ES-I3 (cell line): ENCODE measurements at regions not wholly inside any gene's neighbourhood (a gene's known extent, or its start where the extent isn't known, plus 50 kb on each side); places are given as distances from the start of the nearest gene placed in this dataset.
"Not testable (repeated sequence)": the region's sequence is repeated elsewhere in the genome, so short reads cannot be mapped to it uniquely, and the experiment has no call there.

Experiments used
- H3K36me3 ChIP-seq: 2 replicates; pipeline ENCODE4 v1.6.1; 2013; ENCODE audit warnings: mild to moderate bottlenecking, low read length, control low read depth, moderate library complexity; ENCODE audit not compliant: insufficient read depth
- H3K4me1 ChIP-seq: 2 replicates; pipeline ENCODE4 v1.6.1; 2013; ENCODE audit warnings: mild to moderate bottlenecking, control low read depth, low read length; ENCODE audit not compliant: insufficient read depth
- H3K9ac ChIP-seq: 2 replicates; pipeline ENCODE4 v1.6.1; 2013; ENCODE audit warnings: low read depth, mild to moderate bottlenecking, low read length, moderate library complexity
- H3K9me3 ChIP-seq: 2 replicates; pipeline ENCODE4 v1.6.1; 2013; ENCODE audit warnings: mild to moderate bottlenecking, low read length, moderate library complexity; ENCODE audit not compliant: control insufficient read depth, insufficient read depth

GRCh38 chr6:19356692-19357091 is 480.5 kb upstream of the ID4 start:
- no peaks in the 10 kb centered on the region; the same call in 1 of the 2 replicates for H3K9me3 ChIP-seq
- H3K9ac ChIP-seq: no peak overlapping the region
- no peaks in the 10 kb centered on the region for H3K36me3 ChIP-seq
- H3K4me1 ChIP-seq: peaks cover 9% of the 10 kb centered on the region

GRCh38 chr6:19362396-19362795 is 474.8 kb upstream of the ID4 start:
- no peak overlapping the region for H3K9ac ChIP-seq
- no peaks in the 10 kb centered on the region; the same call in 1 of the 2 replicates for H3K9me3 ChIP-seq
- H3K4me1 ChIP-seq: no peaks in the 10 kb centered on the region
- no peaks in the 10 kb centered on the region for H3K36me3 ChIP-seq

DNA sequence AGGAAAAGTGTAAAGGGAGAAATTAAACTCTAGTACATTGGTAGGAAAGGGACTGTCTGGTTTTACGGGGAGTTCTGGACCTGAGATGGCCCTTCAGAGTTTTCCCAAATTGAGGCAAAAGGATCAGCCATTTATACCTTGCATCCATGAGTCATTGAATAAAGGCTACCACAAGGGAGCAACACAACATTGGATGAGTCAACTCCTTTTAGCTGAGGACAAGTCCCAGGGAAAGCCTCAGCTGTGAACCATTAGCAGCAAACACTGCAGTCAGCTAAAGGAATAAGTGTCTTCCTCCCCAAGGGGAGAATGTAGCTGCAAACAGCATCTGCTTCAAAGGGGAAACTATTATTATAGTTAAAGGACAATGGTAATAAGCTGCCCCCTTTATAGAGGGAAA is 468.7 kb upstream of the ID4 start:
- H3K36me3 ChIP-seq: no peaks in the 10 kb centered on the region
- H3K4me1 ChIP-seq: no peaks in the 10 kb centered on the region
- H3K9ac ChIP-seq: no peak overlapping the region
- H3K9me3 ChIP-seq: peaks cover 3% of the 10 kb centered on the region; the same call in 1 of the 2 replicates

- Histone ChIP-seq H3K9ac (no peak overlapping the region), H3K9me3 (peaks cover 3% of the 10 kb centered on the region; the same call in 1 of the 2 replicates), H3K4me1 (no peaks in the 10 kb centered on the region), H3K36me3 (no peaks in the 10 kb centered on the region)
Observed at GRCh38 chr6:19369785-19370184, 467.4 kb upstream of the ID4 start.

GRCh38 chr6:19370831-19371230 is 466.3 kb upstream of the ID4 start:
- no peaks in the 10 kb centered on the region for H3K36me3 ChIP-seq
- no peak overlapping the region for H3K9ac ChIP-seq
- H3K4me1 ChIP-seq: no peaks in the 10 kb centered on the region
- H3K9me3 ChIP-seq: peaks cover 3% of the 10 kb centered on the region; the same call in 1 of the 2 replicates

DNA sequence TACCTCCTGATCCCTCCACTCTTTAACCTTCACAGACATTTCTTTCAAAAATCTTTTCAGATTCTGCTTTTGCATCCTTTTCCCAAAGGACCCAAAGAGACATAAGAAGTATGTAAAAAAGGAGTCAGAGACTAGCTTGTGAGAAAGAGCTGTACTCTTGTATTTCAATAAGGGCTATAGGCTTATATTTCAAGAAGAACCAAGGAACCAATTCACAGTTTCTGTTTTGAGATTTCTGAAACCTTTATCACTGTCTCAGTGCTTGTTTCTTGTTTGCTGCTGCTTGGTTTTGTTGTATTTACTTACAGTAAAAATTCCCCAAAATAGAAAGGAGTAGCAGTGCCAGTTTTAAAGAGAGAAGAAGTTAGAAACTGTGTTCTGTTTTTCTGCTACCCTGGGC is 461.6 kb upstream of the ID4 start:
- Histone ChIP-seq H3K9ac (no peak overlapping the region), H3K4me1 (peaks cover 6% of the 10 kb centered on the region; the same call in 1 of the 2 replicates), H3K9me3 (no peaks in the 10 kb centered on the region), H3K36me3 (no peaks in the 10 kb centered on the region)

- Histone ChIP-seq H3K4me1 (peaks cover 6% of the 10 kb centered on the region; the same call in 1 of the 2 replicates), H3K9me3 (no peaks in the 10 kb centered on the region), H3K36me3 (no peaks in the 10 kb centered on the region), H3K9ac (no peak overlapping the region)
Observed at GRCh38 chr6:19377722-19378121, 459.4 kb upstream of the ID4 start.

DNA sequence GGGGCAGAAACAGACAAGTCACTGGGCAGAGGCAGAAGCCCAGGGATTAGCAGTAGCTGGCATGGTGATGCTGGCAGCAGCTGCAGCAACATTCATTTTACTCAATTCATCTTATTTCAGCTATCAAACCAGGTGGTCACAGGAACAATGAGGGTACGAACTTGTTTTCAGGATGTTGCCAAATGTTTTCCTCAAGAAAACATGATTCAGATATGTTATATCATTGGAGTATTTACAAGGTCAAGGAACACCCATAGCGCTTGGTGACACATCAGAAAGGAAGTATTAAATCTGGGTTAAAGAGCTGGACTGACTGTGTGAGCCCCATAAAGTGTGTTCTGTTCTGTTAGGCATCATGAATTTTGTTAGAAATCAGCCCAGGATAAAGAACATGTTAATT is 456.9 kb upstream of the ID4 start:
- Histone ChIP-seq H3K36me3 (no peaks in the 10 kb centered on the region), H3K9ac (no peak overlapping the region), H3K4me1 (peaks cover 6% of the 10 kb centered on the region; the same call in 1 of the 2 replicates), H3K9me3 (no peaks in the 10 kb centered on the region; the same call in 1 of the 2 replicates)

GRCh38 chr6:19382676-19383075 is 454.5 kb upstream of the ID4 start:
- Histone ChIP-seq H3K9ac (no peak overlapping the region), H3K4me1 (peaks cover 6% of the 10 kb centered on the region; the same call in 1 of the 2 replicates), H3K36me3 (no peaks in the 10 kb centered on the region), H3K9me3 (no peaks in the 10 kb centered on the region; the same call in 1 of the 2 replicates)

DNA sequence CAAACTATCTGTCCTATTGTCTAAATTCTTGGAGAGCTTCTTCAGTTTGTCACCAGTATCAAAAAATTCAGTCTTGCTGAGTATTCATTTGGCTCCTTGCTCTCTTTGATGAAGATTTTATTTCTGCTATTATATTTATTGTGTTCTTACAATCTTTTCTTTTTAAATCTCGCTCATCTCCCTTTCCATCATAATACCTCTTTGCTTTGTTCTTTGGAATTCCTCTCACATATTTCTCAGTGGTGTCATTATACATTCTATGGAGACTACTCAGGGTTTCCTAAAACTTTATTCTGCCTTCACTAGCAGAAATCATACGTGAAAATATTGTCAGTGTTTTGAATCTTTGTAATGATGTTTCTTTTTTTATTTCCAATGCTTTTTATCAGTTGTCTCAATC is 445.2 kb upstream of the ID4 start:
- Histone ChIP-seq H3K9ac (no peak overlapping the region), H3K9me3 (no peaks in the 10 kb centered on the region), H3K4me1 (no peaks in the 10 kb centered on the region), H3K36me3 (no peaks in the 10 kb centered on the region)

DNA sequence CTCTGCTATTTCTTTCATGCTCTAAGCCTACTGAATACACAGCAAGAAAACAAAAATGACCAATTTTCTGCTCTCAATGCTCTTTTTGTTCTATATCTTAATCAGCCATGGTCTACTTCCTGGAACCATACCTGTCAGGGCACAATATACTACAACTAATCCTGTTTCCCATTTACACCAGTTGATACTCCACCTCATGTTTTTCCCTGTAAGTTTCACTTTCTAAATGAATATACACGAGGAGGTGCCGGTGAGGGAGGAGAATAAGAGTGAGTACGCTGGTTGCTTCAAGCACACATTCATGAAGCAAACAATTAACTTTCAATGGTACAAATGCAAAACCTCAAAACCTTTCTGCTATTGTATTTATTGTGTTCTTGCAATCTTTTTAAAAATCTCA is 443.1 kb upstream of the ID4 start:
- Histone ChIP-seq H3K9me3 (no peaks in the 10 kb centered on the region), H3K36me3 (no peaks in the 10 kb centered on the region), H3K4me1 (no peaks in the 10 kb centered on the region), H3K9ac (no peak overlapping the region)

DNA sequence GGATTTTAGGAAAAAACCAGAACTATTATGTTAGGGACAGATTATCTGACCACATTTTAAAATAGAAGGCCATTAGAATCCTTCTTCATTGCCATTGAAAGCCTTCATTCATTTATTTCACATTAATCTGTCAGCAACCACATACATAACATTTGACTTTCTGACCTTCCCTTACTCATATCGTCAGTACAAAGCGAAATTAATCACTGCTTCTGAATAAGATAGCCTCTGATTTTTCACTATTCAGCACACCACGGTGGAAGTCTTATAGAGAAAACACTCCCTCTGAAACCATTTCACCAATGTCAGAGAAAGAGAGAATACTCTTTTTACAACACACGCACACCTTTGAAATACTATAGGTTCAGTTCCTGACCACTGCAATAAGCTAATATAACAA is 442.5 kb upstream of the ID4 start:
- Histone ChIP-seq H3K36me3 (no peaks in the 10 kb centered on the region), H3K4me1 (no peaks in the 10 kb centered on the region), H3K9me3 (no peaks in the 10 kb centered on the region), H3K9ac (no peak overlapping the region)

DNA sequence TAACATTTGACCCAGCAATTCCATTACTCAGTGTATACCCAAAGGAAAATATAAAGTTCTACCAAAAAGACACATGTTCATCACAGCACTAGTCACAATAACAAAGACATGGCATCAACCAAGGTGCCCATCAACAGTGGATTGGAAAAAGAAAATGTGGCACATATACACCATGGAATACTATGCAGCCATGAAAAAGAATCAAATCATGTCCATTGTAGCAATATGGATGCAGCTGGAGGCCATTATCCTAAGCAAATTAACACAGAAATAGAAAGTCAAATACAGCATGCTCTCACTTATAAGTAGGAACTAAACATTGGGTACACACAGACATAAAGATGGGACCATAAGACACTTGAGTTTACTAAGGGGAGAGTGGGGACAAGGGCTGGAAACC is 441.9 kb upstream of the ID4 start:
- H3K36me3 ChIP-seq: no peaks in the 10 kb centered on the region
- H3K9me3 ChIP-seq: no peaks in the 10 kb centered on the region
- H3K4me1 ChIP-seq: no peaks in the 10 kb centered on the region
- H3K9ac ChIP-seq: no peak overlapping the region

DNA sequence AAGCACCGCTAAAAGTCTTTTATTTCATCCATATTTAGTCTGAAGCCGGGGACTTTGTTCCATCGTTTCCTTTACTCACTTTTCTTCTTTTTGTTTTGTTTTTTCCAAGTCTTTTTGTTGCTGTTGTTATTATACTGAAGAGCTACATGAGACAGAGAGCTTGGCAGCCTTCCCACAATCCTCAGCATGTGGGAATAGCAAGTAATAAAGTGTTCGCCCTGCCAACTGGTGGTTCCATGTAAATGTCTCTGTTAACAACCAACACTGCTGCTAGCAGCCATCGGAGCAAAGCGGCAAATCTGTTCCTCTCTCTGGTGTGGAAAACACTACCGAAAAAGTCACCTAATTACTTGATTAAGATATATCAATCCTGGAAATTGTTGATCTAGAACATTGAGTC is 437.8 kb upstream of the ID4 start:
- no peaks in the 10 kb centered on the region for H3K4me1 ChIP-seq
- peaks cover 1% of the 10 kb centered on the region; the same call in 1 of the 2 replicates for H3K9me3 ChIP-seq

DNA sequence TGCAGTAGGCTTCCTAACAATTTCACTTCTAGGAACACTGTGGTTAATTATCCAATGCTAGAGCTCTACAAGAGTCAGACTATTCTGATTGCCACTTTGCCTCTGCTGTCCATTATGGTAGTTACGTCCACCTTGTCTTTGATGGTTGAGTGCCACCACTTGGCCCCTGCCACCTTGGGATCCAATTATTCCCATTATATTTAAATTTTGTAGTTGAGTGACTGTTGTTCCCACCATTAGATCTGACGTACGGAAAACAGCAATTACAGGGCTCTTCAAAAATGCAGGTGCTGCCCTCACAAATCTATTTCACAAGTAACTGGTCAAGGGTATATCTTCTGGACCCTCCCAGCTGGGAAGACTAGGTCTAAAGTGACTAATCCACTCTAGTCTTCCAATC is 432.3 kb upstream of the ID4 start:
- not testable (repeated sequence) for H3K36me3 ChIP-seq, H3K9me3 ChIP-seq, H3K9ac ChIP-seq, H3K4me1 ChIP-seq

More for the DNA sequence above, 437.8 kb upstream of the ID4 start:
- no peaks in the 10 kb centered on the region for H3K36me3 ChIP-seq
- no peak overlapping the region for H3K9ac ChIP-seq

DNA sequence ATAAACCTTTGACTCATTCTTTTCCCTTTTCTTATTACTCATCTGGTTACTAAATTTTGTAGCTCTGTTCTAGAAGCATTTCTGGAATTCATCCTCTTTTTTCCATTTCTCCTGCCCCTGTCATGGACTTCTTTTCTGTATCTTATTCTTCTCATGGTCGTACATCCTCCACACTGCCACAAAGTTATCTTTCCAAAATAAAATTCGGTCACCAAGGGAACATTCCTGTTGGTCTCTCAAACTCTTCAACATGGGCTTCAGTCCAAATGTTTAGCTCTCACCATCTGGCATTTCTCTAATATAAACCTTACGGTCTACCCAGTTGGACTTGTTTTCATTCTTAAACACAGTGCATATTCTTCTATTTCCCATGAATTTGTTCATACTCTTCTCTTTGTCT is 428.8 kb upstream of the ID4 start:
- Histone ChIP-seq H3K9me3 (peaks cover 11% of the 10 kb centered on the region), H3K4me1 (no peaks in the 10 kb centered on the region), H3K36me3 (no peaks in the 10 kb centered on the region), H3K9ac (no peak overlapping the region)
